Ovary (tissue), 3 donors: ENCODE measurements at regions not wholly inside any gene's neighbourhood (a gene's known extent, or its start where the extent isn't known, plus 50 kb on each side); places are given as distances from the start of the nearest gene placed in this dataset.

Source experiments
- CTCF ChIP-seq, 3 donors: fragments of 450-650 bp in 2 of 3; fragments of 200-600 bp in 1 of 3; IDR thresholded peaks; one replicate each; pipeline versions ENCODE4 v1.5.1 to v1.8.0; 2016 to 2022; ENCODE audit warnings: antibody characterized with exemption in 3 of 3, mild to moderate bottlenecking in 1 of 3
- EP300 ChIP-seq: sonication (generic); formaldehyde crosslinking; IDR thresholded peaks from one replicate; pipeline ENCODE4 v1.6.1; 2017; ENCODE audit warnings: antibody characterized with exemption
- POLR2A ChIP-seq: fragments of 450-650 bp; IDR thresholded peaks from one replicate; pipeline ENCODE4 v1.6.1; 2017; ENCODE audit warnings: antibody characterized with exemption, mild to moderate bottlenecking, moderate library complexity
- donor health status: DM: no; HTN: no; CAD: no.

GRCh38 chr2:199115169-199115568 is 342.6 kb downstream of the SATB2 start:
- TF ChIP-seq CTCF (IDR thresholded peaks at IDR 0.05) (no peak), POLR2A (no peak), EP300 (no peak)
